SK-N-SH treated with all-trans-retinoic acid at 6 μM for 48 hours (cell line): ENCODE measurements at regions not wholly inside any gene's neighbourhood (a gene's known extent, or its start where the extent isn't known, plus 50 kb on each side); places are given as distances from the start of the nearest gene placed in this dataset.

Experiments
- CREB5 ChIP-seq: fragments of 250-450 bp; sonication (Bioruptor Pico); IDR thresholded peaks from 2 replicates; pipeline ENCODE4 v1.5.1; 2020; ENCODE audit warnings: low read depth, mild to moderate bottlenecking, moderate library complexity
- ESRRG ChIP-seq: fragments of 250-450 bp; sonication (Bioruptor Pico); IDR thresholded peaks from 2 replicates; pipeline ENCODE4 v1.6.1; 2021; ENCODE audit warnings: mild to moderate bottlenecking
- RARB ChIP-seq: fragments of 250-450 bp; sonication (Bioruptor Pico); IDR thresholded peaks from 2 replicates; pipeline ENCODE4 v1.8.0; 2021; ENCODE audit warnings: mild to moderate bottlenecking, moderate library complexity
- TCF4 ChIP-seq: fragments of 250-450 bp; sonication (Bioruptor Pico); IDR thresholded peaks from 2 replicates; pipeline ENCODE4 v1.8.0; 2021; ENCODE audit warnings: mild to moderate bottlenecking, moderate library complexity, borderline replicate concordance
- TOX ChIP-seq: fragments of 250-450 bp; sonication (Bioruptor Pico); IDR thresholded peaks from 2 replicates; pipeline ENCODE4 v1.8.0; 2021; ENCODE audit warnings: mild to moderate bottlenecking, moderate library complexity, borderline replicate concordance
- ZFP30 ChIP-seq: fragments of 450-650 bp; formaldehyde crosslinking; IDR thresholded peaks from 2 replicates; pipeline ENCODE4 v1.5.0; 2022; ENCODE audit warnings: mild to moderate bottlenecking, moderate library complexity
- ZNF70 ChIP-seq: fragments of 450-650 bp; formaldehyde crosslinking; IDR thresholded peaks from 2 replicates; pipeline ENCODE4 v1.5.0; 2020; ENCODE audit warnings: mild to moderate bottlenecking, moderate library complexity
- ZNF8 ChIP-seq: fragments of 450-650 bp; formaldehyde crosslinking; IDR thresholded peaks from 2 replicates; pipeline ENCODE4 v1.5.0; 2020; ENCODE audit warnings: mild to moderate bottlenecking, moderate library complexity
- TF ChIP-seq, protein P1 (sequence below): fragments of 250-450 bp; sonication (Bioruptor Pico); IDR thresholded peaks from 2 replicates; pipeline ENCODE4 v1.5.0; 2020; ENCODE audit warnings: mild to moderate bottlenecking, moderate library complexity

GRCh38 chr10:129101232-129101980 is 365.6 kb upstream of the MGMT start:
- TF ChIP-seq ZFP30 (CRISPR knock-in tag) (no peak), TCF4 (no peak), ESRRG (no peak), RARB (CRISPR knock-in tag) (no peak), ZNF8 (CRISPR knock-in tag) (no peak), CREB5 (no peak), TOX (CRISPR knock-in tag) (no peak), ZNF70 (CRISPR knock-in tag) (no peak)
- TF ChIP-seq, protein P1, sequence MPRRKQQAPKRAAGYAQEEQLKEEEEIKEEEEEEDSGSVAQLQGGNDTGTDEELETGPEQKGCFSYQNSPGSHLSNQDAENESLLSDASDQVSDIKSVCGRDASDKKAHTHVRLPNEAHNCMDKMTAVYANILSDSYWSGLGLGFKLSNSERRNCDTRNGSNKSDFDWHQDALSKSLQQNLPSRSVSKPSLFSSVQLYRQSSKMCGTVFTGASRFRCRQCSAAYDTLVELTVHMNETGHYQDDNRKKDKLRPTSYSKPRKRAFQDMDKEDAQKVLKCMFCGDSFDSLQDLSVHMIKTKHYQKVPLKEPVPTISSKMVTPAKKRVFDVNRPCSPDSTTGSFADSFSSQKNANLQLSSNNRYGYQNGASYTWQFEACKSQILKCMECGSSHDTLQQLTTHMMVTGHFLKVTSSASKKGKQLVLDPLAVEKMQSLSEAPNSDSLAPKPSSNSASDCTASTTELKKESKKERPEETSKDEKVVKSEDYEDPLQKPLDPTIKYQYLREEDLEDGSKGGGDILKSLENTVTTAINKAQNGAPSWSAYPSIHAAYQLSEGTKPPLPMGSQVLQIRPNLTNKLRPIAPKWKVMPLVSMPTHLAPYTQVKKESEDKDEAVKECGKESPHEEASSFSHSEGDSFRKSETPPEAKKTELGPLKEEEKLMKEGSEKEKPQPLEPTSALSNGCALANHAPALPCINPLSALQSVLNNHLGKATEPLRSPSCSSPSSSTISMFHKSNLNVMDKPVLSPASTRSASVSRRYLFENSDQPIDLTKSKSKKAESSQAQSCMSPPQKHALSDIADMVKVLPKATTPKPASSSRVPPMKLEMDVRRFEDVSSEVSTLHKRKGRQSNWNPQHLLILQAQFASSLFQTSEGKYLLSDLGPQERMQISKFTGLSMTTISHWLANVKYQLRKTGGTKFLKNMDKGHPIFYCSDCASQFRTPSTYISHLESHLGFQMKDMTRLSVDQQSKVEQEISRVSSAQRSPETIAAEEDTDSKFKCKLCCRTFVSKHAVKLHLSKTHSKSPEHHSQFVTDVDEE (CRISPR knock-in tag), result no peak
